ENCODE measurements at regions not wholly inside any gene's neighbourhood (a gene's known extent, or its start where the extent isn't known, plus 50 kb on each side); places are given as distances from the start of the nearest gene placed in this dataset.
"Not testable (repeated sequence)": the region's sequence is repeated elsewhere in the genome, so short reads cannot be mapped to it uniquely, and the experiment has no call there.

- ATAC-seq (peak; percentile 57), DNase-seq (no peak)
- intact Hi-C loops (cut with DNase I, micrococcal nuclease), result no loop called here
Observed at GRCh38 chr4:148923881-148924280, 481.7 kb upstream of the NR3C2 start.

- DNase-seq (peak in 1 of 2 donors; percentile 27), ATAC-seq (peak; percentile 85)
- intact Hi-C loops (cut with DNase I, micrococcal nuclease), result no loop called here
Observed at GRCh38 chr4:148922497-148922896, 480.3 kb upstream of the NR3C2 start.

- no peak for ATAC-seq
- intact Hi-C loops (cut with DNase I, micrococcal nuclease), result no loop called here
- DNase-seq, result no peak
Observed at GRCh38 chr4:148914734-148915133, 472.5 kb upstream of the NR3C2 start.

- ATAC-seq (no peak), DNase-seq (no peak)
- intact Hi-C loops (cut with DNase I, micrococcal nuclease), result no loop called here
Observed at GRCh38 chr4:148914301-148914700, 472.1 kb upstream of the NR3C2 start.

- DNase-seq, result no peak
- peak; percentile 90 for ATAC-seq
- intact Hi-C loops (cut with DNase I, micrococcal nuclease), result no loop called here
Observed at GRCh38 chr4:148903388-148903787, 461.2 kb upstream of the NR3C2 start.

GRCh38 chr4:148901075-148901705, 459.0 kb upstream of the NR3C2 start:
- ATAC-seq, result no peak
- DNase-seq, result no peak
- intact Hi-C loops (cut with DNase I, micrococcal nuclease), result no loop called here

- intact Hi-C loops (cut with DNase I, micrococcal nuclease); ATAC-seq; DNase-seq: not testable (repeated sequence)
Observed at GRCh38 chr4:148898139-148898538, 455.9 kb upstream of the NR3C2 start.

GRCh38 chr4:148893095-148893494, 450.9 kb upstream of the NR3C2 start:
- no peak for DNase-seq
- intact Hi-C loops (cut with DNase I, micrococcal nuclease), result no loop called here
- no peak for ATAC-seq

- DNase-seq, result no peak
- intact Hi-C loops (cut with DNase I, micrococcal nuclease), result no loop called here
- ATAC-seq, result no peak
Observed at GRCh38 chr4:148883891-148884290, 441.7 kb upstream of the NR3C2 start.

GRCh38 chr4:148883435-148883834, 441.2 kb upstream of the NR3C2 start:
- DNase-seq, result no peak
- intact Hi-C loops (cut with DNase I, micrococcal nuclease), result no loop called here
- ATAC-seq, result no peak

GRCh38 chr4:148881860-148882643, 439.8 kb upstream of the NR3C2 start:
- no peak for DNase-seq
- peak; percentile 96 for ATAC-seq
- intact Hi-C loops (cut with DNase I, micrococcal nuclease), result no loop called here

- ATAC-seq (peak; percentile 99), DNase-seq (no peak)
- intact Hi-C loops (cut with DNase I, micrococcal nuclease), result no loop called here
Observed at GRCh38 chr4:148874331-148874730, 432.1 kb upstream of the NR3C2 start.

GRCh38 chr4:148868191-148868590, 426.0 kb upstream of the NR3C2 start:
- intact Hi-C loops (cut with DNase I, micrococcal nuclease), result no loop called here
- DNase-seq, result no peak
- no peak for ATAC-seq

GRCh38 chr4:148866666-148867065, 424.5 kb upstream of the NR3C2 start:
- DNase-seq (no peak), ATAC-seq (no peak)
- intact Hi-C loops (cut with DNase I, micrococcal nuclease), result no loop called here

- DNase-seq (no peak), ATAC-seq (peak; percentile 89)
- intact Hi-C loops (cut with DNase I, micrococcal nuclease), result no loop called here
Observed at GRCh38 chr4:148857973-148858534, 415.8 kb upstream of the NR3C2 start.

GRCh38 chr4:148857239-148857972, 415.2 kb upstream of the NR3C2 start:
- ATAC-seq (peak; percentile 81), DNase-seq (no peak)
- intact Hi-C loops (cut with DNase I, micrococcal nuclease), result no loop called here

GRCh38 chr4:148854203-148854602, 412.0 kb upstream of the NR3C2 start:
- peak; percentile 10 for ATAC-seq
- DNase-seq, result no peak
- intact Hi-C loops (cut with DNase I, micrococcal nuclease), result no loop called here

- intact Hi-C loops (cut with DNase I, micrococcal nuclease), result no loop called here
- no peak for DNase-seq
- no peak for ATAC-seq
Observed at GRCh38 chr4:148852092-148852699, 410.0 kb upstream of the NR3C2 start.
